Neuronal stem cell (in vitro differentiated cells): ENCODE measurements at regions not wholly inside any gene's neighbourhood (a gene's known extent, or its start where the extent isn't known, plus 50 kb on each side); places are given as distances from the start of the nearest gene placed in this dataset.

ENCODE experiments used
- DNase-seq: peaks from one replicate; pipeline ENCODE4 v3.0.0-alpha.2; 2013; ENCODE audit warnings: low spot score
- H2AFZ ChIP-seq: one replicate; pipeline ENCODE4 v1.6.1; 2013; ENCODE audit warnings: mild to moderate bottlenecking, low read length, inconsistent platforms
- H2AK5ac ChIP-seq: 2 replicates; pipeline ENCODE4 v1.6.1; 2013; ENCODE audit warnings: low read depth, mild to moderate bottlenecking, inconsistent platforms, low read length, moderate library complexity, mixed read lengths
- H2BK120ac ChIP-seq: 2 replicates; pipeline ENCODE4 v1.6.1; 2013; ENCODE audit warnings: low read depth, mild to moderate bottlenecking, inconsistent platforms, low read length, moderate library complexity, mixed read lengths
- H2BK12ac ChIP-seq: one replicate; pipeline ENCODE4 v1.6.1; 2013; ENCODE audit warnings: low read length, inconsistent platforms
- H2BK15ac ChIP-seq: 2 replicates; pipeline ENCODE4 v1.6.1; 2013; ENCODE audit warnings: mild to moderate bottlenecking, low read length, inconsistent platforms, mixed read lengths
- H2BK5ac ChIP-seq: one replicate; pipeline ENCODE4 v1.6.1; 2013; ENCODE audit warnings: inconsistent platforms, mild to moderate bottlenecking, low read length, moderate library complexity
- H3K14ac ChIP-seq: one replicate; pipeline ENCODE4 v1.6.1; 2013; ENCODE audit warnings: low read length, inconsistent platforms
- H3K18ac ChIP-seq: 2 replicates; pipeline ENCODE4 v1.6.1; 2013; ENCODE audit warnings: low read length, inconsistent platforms
- H3K23ac ChIP-seq: 2 replicates; pipeline ENCODE4 v1.6.1; 2013; ENCODE audit warnings: low read depth, mild to moderate bottlenecking, mixed read lengths, low read length, inconsistent platforms; ENCODE audit not compliant: poor library complexity
- H3K27ac ChIP-seq: replicated peaks from 3 replicates; pipeline ENCODE4 v1.5.1; 2013; ENCODE audit warnings: low read length, inconsistent platforms
- H3K27me3 ChIP-seq, 3 experiments: 2 replicates each; pipeline ENCODE4 v1.6.1; 2013; ENCODE audit warnings: low read length in 3 of 3, mild to moderate bottlenecking in 2 of 3, inconsistent platforms in 1 of 3, low read depth in 1 of 3, mixed read lengths in 1 of 3, moderate library complexity in 1 of 3; ENCODE audit not compliant: control insufficient read depth in 3 of 3, insufficient read depth in 3 of 3
- H3K36me3 ChIP-seq, 2 donors: replicated peaks in 1 of 2; 2 replicates each; pipeline ENCODE4 v1.6.1; 2013; ENCODE audit warnings: low read length in 2 of 2; ENCODE audit not compliant: control insufficient read depth in 2 of 2, insufficient read depth in 2 of 2
- H3K4ac ChIP-seq: 2 replicates; pipeline ENCODE4 v1.6.1; 2013; ENCODE audit warnings: inconsistent platforms, mild to moderate bottlenecking, low read length, moderate library complexity
- H3K4me1 ChIP-seq, 2 donors: 1 replicate in 1 of 2; 2 replicates in 1 of 2; pipeline ENCODE4 v1.6.1; 2013; ENCODE audit warnings: low read length in 2 of 2, low read depth in 1 of 2; ENCODE audit not compliant: control insufficient read depth in 2 of 2, insufficient read depth in 1 of 2
- H3K4me2 ChIP-seq: one replicate; pipeline ENCODE4 v1.6.1; 2013; ENCODE audit warnings: mild to moderate bottlenecking, low read length, inconsistent platforms; ENCODE audit not compliant: insufficient read depth, poor library complexity, severe bottlenecking
- H3K4me3 ChIP-seq, 2 donors: 2 replicates each; pipeline ENCODE4 v1.5.1; 2013; ENCODE audit warnings: low read length in 2 of 2, mild to moderate bottlenecking in 2 of 2, inconsistent platforms in 1 of 2, moderate library complexity in 1 of 2
- H3K79me1 ChIP-seq: one replicate; pipeline ENCODE4 v1.6.1; 2013; ENCODE audit warnings: low read depth, mild to moderate bottlenecking, inconsistent platforms, low read length, moderate library complexity
- H3K9ac ChIP-seq: one replicate; pipeline ENCODE4 v1.6.1; 2013; ENCODE audit warnings: mild to moderate bottlenecking, low read depth, low read length, inconsistent platforms; ENCODE audit not compliant: poor library complexity
- H3K9me3 ChIP-seq, 2 donors: replicated peaks in 1 of 2; 2 replicates each; pipeline versions ENCODE3 to v1.6.1; 2013; ENCODE audit warnings: low read length in 2 of 2, mild to moderate bottlenecking in 2 of 2, inconsistent platforms in 1 of 2, low read depth in 1 of 2, mixed read lengths in 1 of 2, moderate library complexity in 1 of 2; ENCODE audit not compliant: control insufficient read depth in 2 of 2, insufficient read depth in 1 of 2
- H4K8ac ChIP-seq: one replicate; pipeline ENCODE4 v1.6.1; 2013; ENCODE audit warnings: low read depth, mild to moderate bottlenecking, inconsistent platforms, low read length, moderate library complexity
- H4K91ac ChIP-seq: one replicate; pipeline ENCODE4 v1.6.1; 2013; ENCODE audit warnings: low read length, low read depth, mild to moderate bottlenecking, inconsistent platforms; ENCODE audit not compliant: poor library complexity
- WGBS, 2 donors: extraction: QIAGEN DNeasy Blood & Tissue Kit; methylation state at CpG; one replicate each; pipeline ENCODE4 v1.1.7; 2013; ENCODE audit warnings: missing lambda C conversion rate in 2 of 2, mixed read lengths in 1 of 2; ENCODE audit not compliant: insufficient read length in 2 of 2, insufficient replicate concordance in 1 of 2; ENCODE audit errors: extremely low coverage in 2 of 2; 5-methylcytosine and 5-hydroxymethylcytosine counted together

- no peak overlapping the region for H3K27ac ChIP-seq
- H2BK5ac ChIP-seq = no peak overlapping the region
- DNase-seq = no peak
- no peak overlapping the region for H2BK12ac ChIP-seq
- H3K4me3 ChIP-seq = no peak overlapping the region
- no peak overlapping the region for H3K18ac ChIP-seq
- H3K9ac ChIP-seq = no peak overlapping the region
- H3K36me3 ChIP-seq = no peaks in the 10 kb centered on the region
- H2AK5ac ChIP-seq = no peak overlapping the region
- H4K91ac ChIP-seq = no peak overlapping the region
- H3K79me1 ChIP-seq = no peaks in the 10 kb centered on the region
- H4K8ac ChIP-seq = no peak overlapping the region
- H3K14ac ChIP-seq = no peak overlapping the region
- H3K4me2 ChIP-seq = no peak overlapping the region
- H3K9me3 ChIP-seq = no peaks in the 10 kb centered on the region
- H2BK120ac ChIP-seq = no peak overlapping the region
- H3K23ac ChIP-seq = no peak overlapping the region
- no peak overlapping the region for H2BK15ac ChIP-seq
- no peak overlapping the region for H2AFZ ChIP-seq
- no peak overlapping the region for H3K4ac ChIP-seq
- no peaks in the 10 kb centered on the region for H3K27me3 ChIP-seq
- H3K4me1 ChIP-seq = no peaks in the 10 kb centered on the region
Observed at GRCh38 chr14:81633496-81633895, 99.8 kb upstream of the SEL1L start.

GRCh38 chr14:81637639-81638038 is 104.0 kb upstream of the SEL1L start:
- H3K4me3 ChIP-seq = no peak overlapping the region

GRCh38 chr14:81638656-81639280 is 105.1 kb upstream of the SEL1L start:
- H3K9me3 ChIP-seq = no peaks in the 10 kb centered on the region
- H3K18ac ChIP-seq = no peak overlapping the region
- no peak overlapping the region for H3K4me2 ChIP-seq
- H2AFZ ChIP-seq = no peak overlapping the region
- H2AK5ac ChIP-seq = no peak overlapping the region
- H3K4me1 ChIP-seq = peaks cover 0 to 2% of the 10 kb centered on the region in 2 donors
- H3K27me3 ChIP-seq = no peaks in the 10 kb centered on the region
- no peak overlapping the region for H2BK5ac ChIP-seq
- no peak for DNase-seq
- no peak overlapping the region for H2BK12ac ChIP-seq
- no peak overlapping the region for H3K4me3 ChIP-seq
- H2BK120ac ChIP-seq = no peak overlapping the region
- H2BK15ac ChIP-seq = no peak overlapping the region
- no peak overlapping the region for H3K23ac ChIP-seq
- no CpG with 5 or more reads among the region's 3 CpGs for WGBS, 2 donors
- no peaks in the 10 kb centered on the region for H3K79me1 ChIP-seq
- no peaks in the 10 kb centered on the region for H3K36me3 ChIP-seq
- no peak overlapping the region for H3K14ac ChIP-seq
- H3K27ac ChIP-seq = no peak overlapping the region
- H4K91ac ChIP-seq = no peak overlapping the region
- H3K9ac ChIP-seq = no peak overlapping the region
- no peak overlapping the region for H3K4ac ChIP-seq
- no peak overlapping the region for H4K8ac ChIP-seq

More at GRCh38 chr14:81637639-81638038, 104.0 kb upstream of the SEL1L start:
- WGBS, 2 donors = no CpG with 5 or more reads among the region's 1 CpG
- DNase-seq = no peak
- no peak overlapping the region for H3K18ac ChIP-seq
- H4K91ac ChIP-seq = no peak overlapping the region
- no peak overlapping the region for H4K8ac ChIP-seq
- no peak overlapping the region for H3K27ac ChIP-seq
- H3K4me2 ChIP-seq = no peak overlapping the region
- H3K4ac ChIP-seq = no peak overlapping the region
- no peaks in the 10 kb centered on the region for H3K79me1 ChIP-seq
- H3K9ac ChIP-seq = no peak overlapping the region
- no peak overlapping the region for H3K23ac ChIP-seq
- H3K14ac ChIP-seq = no peak overlapping the region
- no peak overlapping the region for H2AK5ac ChIP-seq
- no peak overlapping the region for H2BK15ac ChIP-seq
- H2BK120ac ChIP-seq = no peak overlapping the region
- H2BK12ac ChIP-seq = no peak overlapping the region
- no peaks in the 10 kb centered on the region for H3K36me3 ChIP-seq
- H2BK5ac ChIP-seq = no peak overlapping the region
- no peaks in the 10 kb centered on the region for H3K9me3 ChIP-seq
- peaks cover 0 to 2% of the 10 kb centered on the region in 2 donors for H3K4me1 ChIP-seq
- no peak overlapping the region for H2AFZ ChIP-seq
- no peaks in the 10 kb centered on the region for H3K27me3 ChIP-seq

GRCh38 chr14:81653626-81654025 is 120.0 kb upstream of the SEL1L start:
- Histone ChIP-seq H3K4me3 (no peak overlapping the region), H2BK15ac (no peak overlapping the region), H3K18ac (no peak overlapping the region), H3K4me1 (peaks cover 0 to 5% of the 10 kb centered on the region in 2 donors), H2BK12ac (no peak overlapping the region), H4K8ac (no peak overlapping the region), H3K79me1 (no peaks in the 10 kb centered on the region), H2AFZ (no peak overlapping the region), H3K27me3 (no peaks in the 10 kb centered on the region), H3K36me3 (no peaks in the 10 kb centered on the region), H3K23ac (no peak overlapping the region), H3K4ac (no peak overlapping the region), H3K9me3 (no peaks in the 10 kb centered on the region), H2BK5ac (no peak overlapping the region), H4K91ac (no peak overlapping the region), H2AK5ac (no peak overlapping the region), H3K27ac (no peak overlapping the region), H3K9ac (no peak overlapping the region), H2BK120ac (no peak overlapping the region), H3K4me2 (no peak overlapping the region), H3K14ac (no peak overlapping the region)
- WGBS, 2 donors = no CpG with 5 or more reads among the region's 2 CpGs
- no peak for DNase-seq
